Ishikawa (cell line): ENCODE measurements at regions not wholly inside any gene's neighbourhood (a gene's known extent, or its start where the extent isn't known, plus 50 kb on each side); places are given as distances from the start of the nearest gene placed in this dataset.

Experiments
- CEBPB ChIP-seq: IDR thresholded peaks from 2 replicates; pipeline ENCODE4 v1.6.1; 2012
- EGR1 ChIP-seq: IDR thresholded peaks from 2 replicates; pipeline ENCODE4 v1.6.1; 2012
- EP300 ChIP-seq: IDR thresholded peaks from 2 replicates; pipeline ENCODE4 v1.6.1; 2012; ENCODE audit warnings: borderline replicate concordance
- FOXM1 ChIP-seq: IDR thresholded peaks from 2 replicates; pipeline ENCODE4 v1.6.1; 2012; ENCODE audit warnings: low read depth, borderline replicate concordance
- MAX ChIP-seq: IDR thresholded peaks from 2 replicates; pipeline ENCODE4 v1.6.1; 2012
- NFIC ChIP-seq: IDR thresholded peaks from 2 replicates; pipeline ENCODE4 v1.6.1; 2012
- RAD21 ChIP-seq: IDR thresholded peaks from 2 replicates; pipeline ENCODE4 v1.6.1; 2012; ENCODE audit warnings: low read depth
- TAF1 ChIP-seq: IDR thresholded peaks from 2 replicates; pipeline ENCODE4 v1.6.1; 2012; ENCODE audit warnings: low read depth, mild to moderate bottlenecking
- TCF12 ChIP-seq: IDR thresholded peaks from 2 replicates; pipeline ENCODE4 v1.6.1; 2012; ENCODE audit warnings: low read depth
- TEAD4 ChIP-seq: IDR thresholded peaks from 2 replicates; pipeline ENCODE4 v1.6.1; 2012
- YY1 ChIP-seq: IDR thresholded peaks from 2 replicates; pipeline ENCODE4 v1.6.1; 2012; ENCODE audit warnings: low read depth
- ZBTB7A ChIP-seq: IDR thresholded peaks from 2 replicates; pipeline ENCODE4 v1.6.1; 2012; ENCODE audit warnings: low read depth
- TF ChIP-seq, protein P1 (sequence below): IDR thresholded peaks from 2 replicates; pipeline ENCODE4 v1.6.1; 2012; ENCODE audit warnings: low read depth, mild to moderate bottlenecking
- TF ChIP-seq, protein P2 (sequence below): IDR thresholded peaks from 2 replicates; pipeline ENCODE4 v1.6.1; 2012

DNA sequence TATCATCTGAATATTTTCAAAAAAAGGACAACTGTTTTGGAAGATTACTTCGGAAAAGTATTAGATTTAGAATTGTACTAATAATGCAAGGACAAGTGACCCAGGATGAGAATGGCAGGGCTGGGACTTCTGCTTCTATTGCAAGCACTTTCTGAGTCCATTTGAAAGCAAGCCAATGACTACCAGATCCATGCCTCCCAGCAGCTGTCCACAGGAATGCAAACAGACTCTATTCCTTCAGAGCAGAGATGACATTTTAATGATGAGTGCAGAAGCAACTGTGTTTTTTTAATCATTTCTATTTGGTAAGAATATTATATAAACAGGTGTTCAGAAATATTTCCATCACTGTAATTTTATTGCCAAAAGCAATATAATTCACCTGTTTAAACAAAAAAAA lies 456.7 kb downstream of the SOX11 start:
- TF ChIP-seq TEAD4 (no peak), TCF12 (no peak), TAF1 (no peak), EGR1 (no peak), YY1 (no peak), EP300 (no peak), ZBTB7A (no peak), RAD21 (no peak), NFIC (no peak), CEBPB (no peak), MAX (no peak), FOXM1 (no peak)
- TF ChIP-seq, protein P1, sequence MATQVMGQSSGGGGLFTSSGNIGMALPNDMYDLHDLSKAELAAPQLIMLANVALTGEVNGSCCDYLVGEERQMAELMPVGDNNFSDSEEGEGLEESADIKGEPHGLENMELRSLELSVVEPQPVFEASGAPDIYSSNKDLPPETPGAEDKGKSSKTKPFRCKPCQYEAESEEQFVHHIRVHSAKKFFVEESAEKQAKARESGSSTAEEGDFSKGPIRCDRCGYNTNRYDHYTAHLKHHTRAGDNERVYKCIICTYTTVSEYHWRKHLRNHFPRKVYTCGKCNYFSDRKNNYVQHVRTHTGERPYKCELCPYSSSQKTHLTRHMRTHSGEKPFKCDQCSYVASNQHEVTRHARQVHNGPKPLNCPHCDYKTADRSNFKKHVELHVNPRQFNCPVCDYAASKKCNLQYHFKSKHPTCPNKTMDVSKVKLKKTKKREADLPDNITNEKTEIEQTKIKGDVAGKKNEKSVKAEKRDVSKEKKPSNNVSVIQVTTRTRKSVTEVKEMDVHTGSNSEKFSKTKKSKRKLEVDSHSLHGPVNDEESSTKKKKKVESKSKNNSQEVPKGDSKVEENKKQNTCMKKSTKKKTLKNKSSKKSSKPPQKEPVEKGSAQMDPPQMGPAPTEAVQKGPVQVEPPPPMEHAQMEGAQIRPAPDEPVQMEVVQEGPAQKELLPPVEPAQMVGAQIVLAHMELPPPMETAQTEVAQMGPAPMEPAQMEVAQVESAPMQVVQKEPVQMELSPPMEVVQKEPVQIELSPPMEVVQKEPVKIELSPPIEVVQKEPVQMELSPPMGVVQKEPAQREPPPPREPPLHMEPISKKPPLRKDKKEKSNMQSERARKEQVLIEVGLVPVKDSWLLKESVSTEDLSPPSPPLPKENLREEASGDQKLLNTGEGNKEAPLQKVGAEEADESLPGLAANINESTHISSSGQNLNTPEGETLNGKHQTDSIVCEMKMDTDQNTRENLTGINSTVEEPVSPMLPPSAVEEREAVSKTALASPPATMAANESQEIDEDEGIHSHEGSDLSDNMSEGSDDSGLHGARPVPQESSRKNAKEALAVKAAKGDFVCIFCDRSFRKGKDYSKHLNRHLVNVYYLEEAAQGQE, result no peak
- TF ChIP-seq, protein P2, sequence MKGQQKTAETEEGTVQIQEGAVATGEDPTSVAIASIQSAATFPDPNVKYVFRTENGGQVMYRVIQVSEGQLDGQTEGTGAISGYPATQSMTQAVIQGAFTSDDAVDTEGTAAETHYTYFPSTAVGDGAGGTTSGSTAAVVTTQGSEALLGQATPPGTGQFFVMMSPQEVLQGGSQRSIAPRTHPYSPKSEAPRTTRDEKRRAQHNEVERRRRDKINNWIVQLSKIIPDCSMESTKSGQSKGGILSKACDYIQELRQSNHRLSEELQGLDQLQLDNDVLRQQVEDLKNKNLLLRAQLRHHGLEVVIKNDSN, result no peak
